Activated CD4-positive, alpha-beta T cell treated with anti-CD3 and anti-CD28 coated beads, Interleukin-2, Interleukin-4, amounts not matched to agents 100 ng/mL and 50 ng/mL, durations not matched to agents 16 hours and 8 hours (primary cell): ENCODE measurements at regions not wholly inside any gene's neighbourhood (a gene's known extent, or its start where the extent isn't known, plus 50 kb on each side); places are given as distances from the start of the nearest gene placed in this dataset.
"Not testable (repeated sequence)": the region's sequence is repeated elsewhere in the genome, so short reads cannot be mapped to it uniquely, and the experiment has no call there.

ENCODE experiments used
- DNase-seq: peaks from one replicate; pipeline ENCODE4 v3.0.0-alpha.2; 2020; ENCODE audit warnings: low spot score

DNA sequence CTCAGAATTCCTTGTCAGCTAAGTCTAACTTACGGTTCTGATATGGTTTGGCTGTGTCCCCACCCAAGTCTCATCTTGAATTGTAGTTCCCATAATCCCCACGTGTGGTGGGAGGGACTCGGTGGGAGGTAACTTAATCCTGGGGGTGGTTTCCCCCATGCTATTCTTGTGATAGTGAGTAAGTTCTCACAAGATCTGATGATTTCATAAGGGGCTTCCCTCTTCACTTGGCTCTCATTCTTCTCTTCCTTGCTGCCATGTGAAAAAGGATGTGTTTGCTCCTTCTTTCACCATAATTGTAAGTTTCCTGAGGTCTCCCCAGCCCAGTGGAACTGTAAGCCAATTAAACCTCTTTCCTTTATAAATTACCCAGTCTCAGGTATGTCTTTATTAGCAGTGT, 163.0 kb downstream of the PMAIP1 start:
- not testable (repeated sequence) for DNase-seq

DNA sequence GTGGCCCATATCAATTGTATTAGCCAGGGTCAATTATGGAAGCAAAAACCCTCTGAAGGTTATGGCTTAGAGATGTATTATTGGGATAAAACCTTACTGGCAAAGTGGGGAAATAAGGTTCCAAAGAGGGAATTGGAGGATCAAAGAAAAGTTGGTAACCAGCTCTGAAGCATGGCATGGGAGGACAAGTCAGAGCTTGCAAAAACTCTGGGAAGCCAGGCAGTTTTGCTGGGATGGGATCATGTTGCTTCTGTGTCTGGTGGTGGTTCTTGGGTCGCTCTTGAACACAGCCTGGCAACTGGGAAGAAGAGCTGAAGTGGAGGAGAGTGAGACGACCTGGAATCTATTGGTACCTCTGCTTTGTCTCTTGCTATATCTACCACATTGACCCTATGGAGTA, 162.6 kb downstream of the PMAIP1 start:
- DNase-seq, result no peak

DNA sequence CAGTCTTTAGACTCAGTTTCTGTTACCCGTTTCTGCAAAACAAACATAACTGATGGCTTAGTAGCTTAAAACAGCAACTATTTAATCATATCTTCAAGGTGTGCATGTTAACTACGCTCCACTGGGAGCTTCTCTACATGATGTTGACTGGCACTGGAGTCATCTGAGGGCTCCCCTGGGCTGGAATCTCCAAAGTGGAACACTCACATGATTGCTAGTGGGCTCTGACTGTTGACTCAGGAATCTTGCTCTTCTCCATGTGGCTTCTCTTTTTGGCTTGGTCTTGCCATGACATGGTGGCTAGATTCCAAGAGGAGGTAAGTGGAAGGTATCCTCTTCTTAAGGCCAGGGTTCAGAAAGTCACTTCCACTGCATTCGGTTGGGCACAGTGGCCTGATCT, 160.8 kb downstream of the PMAIP1 start:
- no peak for DNase-seq

DNA sequence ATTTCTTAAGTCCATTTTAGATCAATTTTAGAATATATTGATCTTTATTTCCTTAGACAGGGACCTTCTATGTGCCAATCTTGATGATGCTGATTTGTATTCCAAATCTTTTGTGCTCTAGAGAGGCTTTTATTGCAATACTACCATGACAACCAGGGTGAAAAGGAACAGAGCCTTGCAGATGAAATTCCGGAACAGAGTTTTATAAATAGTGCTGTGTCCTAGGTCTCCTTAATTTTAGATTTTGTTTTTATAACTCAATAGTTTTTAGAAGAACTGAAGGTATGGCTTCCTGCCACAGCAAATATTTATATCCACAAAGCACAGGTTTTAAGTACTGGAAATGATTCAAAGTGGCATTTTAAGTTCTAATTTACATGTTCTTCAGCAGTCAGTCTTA, 160.2 kb downstream of the PMAIP1 start:
- no peak for DNase-seq

DNA sequence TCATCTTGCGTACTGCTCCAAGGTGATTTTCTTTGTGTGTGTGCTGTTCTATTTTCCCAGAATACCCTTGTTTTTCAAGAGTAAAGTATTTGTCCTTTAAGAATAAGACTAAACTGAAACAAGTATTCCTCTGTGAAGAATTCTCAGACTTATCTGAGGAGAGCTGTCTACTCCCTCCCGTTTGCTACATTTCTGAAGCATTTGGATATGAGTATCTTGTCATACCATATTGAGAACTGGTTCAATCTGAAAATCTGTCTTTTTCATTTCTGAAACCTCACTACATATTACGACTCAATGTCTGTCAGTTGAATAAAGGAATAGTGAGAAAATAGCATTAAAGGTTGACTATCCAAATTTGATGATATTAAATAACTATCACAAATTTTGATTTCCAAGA, 159.4 kb downstream of the PMAIP1 start:
- DNase-seq, result no peak

DNA sequence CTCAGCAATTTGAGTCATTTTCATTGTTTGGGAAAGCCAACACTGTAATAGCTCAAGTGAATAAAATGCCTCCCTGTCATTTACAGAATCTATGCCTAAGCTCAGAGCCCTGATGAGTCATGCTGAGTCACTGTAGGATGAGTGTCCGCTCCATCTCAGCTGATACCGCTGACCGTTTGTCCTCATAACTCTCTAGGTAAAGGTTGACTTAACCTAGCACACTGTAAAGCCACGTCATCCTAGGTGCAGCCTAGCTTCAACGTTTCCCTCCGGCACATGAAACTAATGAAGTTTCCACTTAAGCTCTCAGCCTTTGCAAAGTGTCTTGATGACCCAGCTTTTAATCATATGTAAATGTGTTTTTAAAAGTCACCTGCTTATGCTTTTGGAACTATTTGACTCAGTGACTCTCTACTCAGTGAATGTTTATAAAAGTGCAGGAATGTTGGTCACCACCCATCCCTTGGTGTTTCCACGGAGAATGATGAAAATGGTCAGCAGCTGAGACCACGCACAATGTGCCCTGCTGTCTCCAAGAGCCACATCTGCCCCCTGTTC, 154.0 kb downstream of the PMAIP1 start:
- DNase-seq, result peak; percentile 17

DNA sequence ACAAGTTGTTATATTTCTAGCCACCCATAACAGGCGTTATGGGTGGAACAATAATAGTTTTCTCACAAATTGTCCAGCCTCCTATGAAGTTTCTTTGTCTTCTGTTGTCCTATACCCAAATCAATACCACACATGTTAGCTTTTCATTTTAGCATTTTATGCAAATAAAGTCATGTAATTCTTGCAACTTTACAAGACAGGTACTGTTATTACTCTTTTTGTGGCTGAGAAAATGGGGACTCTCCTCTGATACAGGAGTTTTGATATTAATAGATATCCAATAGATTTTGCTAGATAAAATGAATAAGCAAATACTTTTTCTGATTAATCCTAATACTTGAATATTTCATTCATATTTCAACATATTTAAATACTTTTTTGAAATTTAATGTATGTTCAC, 151.0 kb downstream of the PMAIP1 start:
- no peak for DNase-seq

DNA sequence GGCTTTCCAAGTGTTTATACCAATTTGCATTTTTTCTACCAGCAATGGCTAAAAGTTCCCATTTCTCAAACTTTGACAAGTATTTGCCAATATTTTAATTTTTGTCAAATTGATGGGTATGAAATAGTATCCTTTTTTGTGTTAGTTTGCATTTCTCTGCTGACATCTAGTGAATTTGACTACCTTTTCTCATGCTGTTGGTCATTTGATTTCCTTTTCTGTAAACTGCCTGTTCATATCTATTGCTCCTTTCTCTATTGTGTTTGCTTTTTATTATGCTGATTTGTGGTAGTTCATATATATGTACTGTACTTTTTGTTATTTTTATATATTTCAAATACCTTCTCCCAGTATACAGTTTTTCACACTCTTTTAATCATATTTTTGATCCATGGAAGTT, 149.4 kb downstream of the PMAIP1 start:
- DNase-seq, result no peak

DNA sequence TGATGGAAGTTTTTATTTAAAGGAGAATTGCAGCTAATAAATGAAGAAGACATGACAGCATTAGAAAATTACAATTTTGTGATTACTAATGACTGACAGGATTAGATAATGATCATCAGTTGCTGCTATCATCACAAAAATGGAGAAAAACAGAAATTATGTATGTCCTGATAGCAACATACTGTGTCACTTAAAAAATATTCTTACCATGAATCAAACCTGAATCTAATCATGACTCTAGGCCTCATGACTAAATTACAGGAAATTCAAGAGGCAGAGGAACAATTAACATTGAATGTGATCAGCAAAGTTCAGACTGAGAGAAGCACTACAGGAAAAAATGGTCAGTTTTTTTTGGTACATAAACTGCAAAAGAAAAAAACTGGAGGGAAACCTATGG, 147.8 kb downstream of the PMAIP1 start:
- DNase-seq, result no peak

DNA sequence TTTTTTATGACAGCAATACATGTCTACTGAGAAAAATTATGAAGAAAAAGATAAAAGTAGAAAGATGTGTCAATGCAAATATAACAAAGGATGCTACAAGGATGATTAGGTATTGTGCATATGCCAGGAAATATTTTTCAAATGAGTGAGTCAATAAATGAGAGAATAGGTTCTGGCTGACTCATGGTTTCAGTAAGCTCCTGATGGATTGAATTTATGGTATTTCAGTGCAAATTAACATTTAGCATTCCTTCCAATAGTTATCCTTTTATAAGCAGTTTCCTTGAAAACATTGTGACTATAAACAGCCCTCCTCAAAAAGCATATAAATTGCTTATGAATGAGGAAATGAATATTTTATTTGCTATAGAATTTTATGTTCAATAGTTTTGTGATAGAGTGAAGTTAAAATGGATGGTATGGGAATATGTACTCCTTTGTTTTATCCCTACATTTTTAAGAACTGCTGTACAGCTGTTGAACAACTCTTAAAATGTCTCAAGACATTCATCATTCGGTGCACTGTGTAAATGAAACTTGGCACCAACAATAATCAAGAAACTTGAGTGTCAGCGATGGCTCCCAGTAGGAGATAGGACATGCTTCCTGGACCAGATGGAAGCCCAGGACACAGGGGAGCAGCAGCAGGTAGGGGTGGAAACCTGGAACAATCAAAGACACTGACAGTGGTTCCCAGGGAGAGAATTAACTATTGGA, 144.7 kb downstream of the PMAIP1 start:
- no peak for DNase-seq

DNA sequence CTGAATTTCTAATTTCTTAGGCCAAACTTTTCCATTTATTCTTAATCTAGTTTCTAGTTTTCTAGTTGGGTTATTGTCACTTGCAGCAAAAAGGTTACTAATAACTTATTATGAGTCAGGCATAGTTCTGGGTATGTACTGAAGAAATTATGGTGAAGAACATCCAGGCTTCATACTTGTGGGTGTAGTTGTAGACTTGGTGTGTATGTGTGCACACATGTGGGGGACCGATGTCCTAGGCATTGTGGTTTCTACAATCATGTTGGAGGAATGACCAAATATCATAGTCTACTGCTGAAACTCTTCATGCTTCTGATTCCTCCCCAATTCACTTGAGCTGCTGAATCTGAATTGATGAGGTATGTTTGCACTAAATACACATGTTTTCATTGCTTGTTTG, 141.2 kb downstream of the PMAIP1 start:
- DNase-seq, result no peak

DNA sequence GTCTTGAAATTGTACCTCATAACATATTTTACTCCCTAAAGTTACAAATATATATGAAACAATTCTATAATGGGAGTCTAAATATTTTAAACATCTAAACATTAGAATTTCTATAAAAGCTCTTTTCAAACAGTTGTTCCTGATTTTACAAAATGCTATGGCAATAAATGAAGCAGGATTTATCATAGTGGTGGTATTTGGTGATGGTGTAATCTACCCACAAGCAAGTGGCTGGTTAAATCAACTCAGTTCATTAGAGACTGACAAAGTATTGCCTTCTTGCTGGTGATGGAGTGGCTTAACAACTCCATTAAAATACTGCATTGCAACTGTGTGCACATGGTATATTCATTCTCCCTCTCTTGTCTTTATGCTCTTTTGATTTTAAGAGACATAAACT, 138.9 kb downstream of the PMAIP1 start:
- no peak for DNase-seq

DNA sequence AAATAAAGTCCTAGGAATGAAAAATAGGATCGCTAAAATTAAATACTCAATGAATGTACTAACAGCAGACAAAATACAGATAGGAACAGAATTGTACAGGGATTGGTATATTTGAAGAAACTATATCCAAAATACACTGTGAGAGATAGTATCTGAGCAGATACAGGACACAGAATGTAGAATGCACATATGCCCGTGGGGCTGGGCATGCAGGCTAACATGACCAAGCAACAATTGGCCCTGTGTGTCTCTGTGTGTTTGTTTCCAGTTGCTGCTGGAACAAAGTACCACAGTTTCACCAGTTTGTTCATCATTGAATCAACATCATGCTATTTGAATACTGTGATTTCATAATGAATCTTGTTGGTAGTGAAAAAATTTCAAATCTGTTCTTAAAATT, 127.6 kb downstream of the PMAIP1 start:
- no peak for DNase-seq

DNA sequence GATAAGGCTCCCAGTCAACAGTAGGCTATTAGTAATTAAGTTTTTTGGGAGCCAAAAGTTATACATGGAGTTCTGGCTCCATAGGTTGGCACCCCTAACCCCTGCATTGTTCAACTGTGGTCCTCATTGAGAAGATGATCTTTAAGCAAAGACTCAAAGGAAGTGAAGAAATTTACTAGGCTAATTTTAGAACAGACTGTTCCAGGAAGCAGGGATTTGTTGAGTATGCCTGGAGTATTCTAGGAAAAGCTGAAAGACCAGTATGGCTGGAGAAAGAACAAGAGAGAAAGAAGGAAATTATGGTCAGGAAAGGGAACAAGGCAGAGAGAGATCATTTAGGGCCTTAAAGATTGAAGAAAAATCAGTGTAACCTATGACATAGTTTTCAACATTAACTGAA, 125.1 kb downstream of the PMAIP1 start:
- DNase-seq, result no peak

DNA sequence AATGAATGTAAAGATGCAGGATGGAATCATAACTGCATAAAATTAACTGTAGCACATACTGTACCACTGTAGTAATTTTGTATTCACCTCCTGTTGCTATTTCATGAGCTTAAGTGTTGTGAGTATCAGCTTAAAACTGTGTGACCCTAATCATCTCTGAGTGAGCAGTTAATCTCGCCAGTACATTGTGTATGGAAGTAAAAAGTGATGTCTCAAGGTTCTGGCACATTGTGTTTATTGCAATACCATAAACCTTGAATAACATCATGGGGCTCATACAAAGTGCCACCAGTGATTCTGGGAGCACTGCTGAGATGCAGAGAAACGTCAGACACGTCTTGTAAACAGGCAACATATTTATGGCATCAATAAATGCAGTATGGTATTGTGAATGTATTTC, 124.5 kb downstream of the PMAIP1 start:
- DNase-seq, result no peak

DNA sequence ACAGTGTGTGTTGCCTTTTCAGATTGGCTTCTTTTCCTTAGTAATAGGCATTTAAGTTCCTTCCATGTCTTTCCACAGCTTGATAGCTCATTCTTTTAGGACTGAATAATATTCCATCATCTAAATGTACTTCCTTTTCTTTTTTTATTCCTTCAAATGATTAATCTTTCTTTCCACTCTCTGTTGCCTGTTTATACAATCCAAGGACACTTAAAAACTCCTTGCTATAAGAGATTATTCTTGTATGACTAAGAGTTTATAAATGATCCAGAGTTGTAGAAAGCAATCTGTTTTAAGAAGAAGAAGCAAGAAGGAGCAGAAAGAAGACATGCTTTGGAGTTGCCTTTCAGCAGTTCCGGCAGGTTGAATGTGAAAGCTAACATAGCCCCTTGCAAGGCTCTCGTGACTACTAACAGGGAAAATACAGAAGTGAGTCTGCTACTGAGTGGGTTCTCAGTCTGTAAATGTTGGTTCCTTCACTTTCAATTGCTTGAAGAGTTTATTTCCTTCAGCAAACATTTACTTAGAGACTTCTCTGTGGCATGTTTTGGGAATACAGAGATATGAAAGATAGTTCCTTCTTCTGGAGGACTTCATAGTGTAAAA, 123.0 kb downstream of the PMAIP1 start:
- no peak for DNase-seq

DNA sequence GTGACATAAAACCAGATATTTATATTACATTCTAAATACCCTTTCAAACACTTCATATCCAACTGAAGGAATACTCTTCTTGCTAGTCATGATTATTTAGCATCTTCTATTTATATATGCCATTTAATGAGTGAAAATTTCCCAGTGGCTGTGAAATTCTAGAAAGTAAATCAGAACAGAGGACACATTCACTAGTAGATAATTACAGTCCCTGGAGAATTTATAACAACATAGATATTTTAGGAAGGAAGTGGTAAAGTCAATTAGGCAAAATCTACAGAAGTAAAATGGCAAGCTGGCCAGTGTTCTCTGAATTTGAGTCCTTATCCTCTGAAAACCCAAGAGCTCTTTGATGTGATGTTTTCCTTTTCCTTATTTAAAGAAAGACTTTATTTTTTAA, 121.8 kb downstream of the PMAIP1 start:
- no peak for DNase-seq

DNA sequence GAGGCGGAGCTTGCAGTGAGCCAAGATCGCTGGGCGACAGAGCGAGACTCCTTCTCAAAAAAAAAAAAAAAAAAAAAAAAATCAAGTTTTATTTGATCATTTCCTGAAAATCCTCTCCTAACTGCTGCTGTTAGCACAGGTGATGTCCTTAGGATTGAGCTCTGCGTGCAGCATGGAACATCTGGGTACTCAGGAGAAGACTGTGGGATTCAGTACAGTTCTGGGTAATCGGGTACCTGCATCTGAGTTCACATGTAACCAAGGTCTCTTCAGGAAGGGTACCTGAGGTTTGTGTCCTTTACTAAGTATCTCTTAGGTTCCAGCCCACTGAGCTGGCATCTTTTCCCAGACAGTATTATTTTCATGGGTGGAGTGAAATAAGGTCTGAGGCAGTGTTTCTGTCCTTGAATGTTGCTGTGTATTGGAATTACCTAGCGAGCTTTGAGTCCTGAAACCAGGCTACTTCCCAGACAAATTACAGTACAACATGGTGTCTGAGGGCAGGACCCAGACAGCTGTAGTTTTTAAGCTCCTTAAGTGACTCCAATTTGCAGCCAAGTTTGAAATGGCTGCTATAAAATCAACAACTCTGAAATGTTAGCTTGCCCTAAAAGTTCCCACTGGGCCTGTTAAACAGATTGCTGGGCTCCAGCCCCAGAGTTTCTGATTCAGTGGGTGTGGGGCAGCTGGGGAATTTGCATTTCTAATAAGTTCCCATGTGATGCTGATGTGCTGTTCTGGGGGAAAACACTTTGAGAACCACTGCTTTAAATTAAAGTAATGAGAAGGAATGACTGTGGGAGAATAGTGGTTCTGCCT, 120.5 kb downstream of the PMAIP1 start:
- DNase-seq, result no peak

DNA sequence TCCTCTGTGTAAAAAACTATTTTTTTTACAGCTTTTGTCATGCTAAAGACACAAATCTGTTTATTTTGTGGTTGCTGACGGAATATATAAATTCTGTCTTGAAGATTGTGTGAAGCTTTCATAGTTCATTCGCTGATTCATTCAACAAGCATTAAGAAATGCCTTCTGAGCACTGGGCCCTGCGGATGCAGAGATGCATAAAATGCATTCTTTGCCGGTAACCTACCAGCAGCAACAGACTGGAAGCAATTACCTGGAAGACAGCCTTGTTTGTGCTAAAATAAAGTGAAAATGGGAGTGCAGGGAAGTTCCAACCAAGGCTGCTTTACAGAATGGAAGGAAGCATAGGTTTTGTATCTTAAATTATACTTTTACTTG, 119.7 kb downstream of the PMAIP1 start:
- DNase-seq, result no peak

DNA sequence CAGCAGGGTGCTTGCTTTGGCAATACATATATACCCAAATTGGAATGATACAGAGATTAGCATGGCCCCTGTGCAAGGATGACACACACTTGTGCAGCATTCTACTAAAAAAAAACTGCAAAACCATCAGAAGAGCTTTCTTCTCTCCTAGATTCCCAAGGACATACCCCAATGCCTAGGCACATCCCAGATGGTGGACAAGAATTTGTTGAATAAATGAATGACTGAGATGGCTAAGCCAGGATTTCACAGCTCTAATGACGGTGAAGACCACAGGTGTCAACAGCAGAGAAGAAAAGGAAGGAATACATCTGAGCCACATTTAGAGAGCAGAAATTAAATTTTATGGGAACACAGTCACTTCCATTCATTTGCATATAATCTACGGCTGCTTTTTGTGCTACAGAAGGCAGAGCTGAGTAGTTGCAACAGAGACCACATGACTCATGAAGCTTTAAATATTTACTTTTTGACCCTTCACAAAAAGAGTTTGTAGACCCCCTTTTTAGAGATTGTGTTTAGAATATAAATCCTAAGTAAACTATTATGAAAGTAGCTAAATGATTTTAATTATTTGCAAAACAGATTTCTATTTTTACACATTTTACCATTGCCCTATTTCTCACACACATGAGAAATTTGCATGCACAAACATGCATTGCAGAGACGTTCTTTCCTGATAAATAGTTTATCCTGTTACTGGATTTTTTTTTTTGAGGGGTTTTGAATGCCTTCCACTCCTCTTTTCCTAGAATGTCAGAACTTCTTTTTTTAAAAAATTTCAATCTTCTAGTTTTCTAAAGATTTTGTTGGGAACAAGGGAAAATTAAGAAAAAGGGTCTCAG, 119.0 kb downstream of the PMAIP1 start:
- DNase-seq, result no peak

DNA sequence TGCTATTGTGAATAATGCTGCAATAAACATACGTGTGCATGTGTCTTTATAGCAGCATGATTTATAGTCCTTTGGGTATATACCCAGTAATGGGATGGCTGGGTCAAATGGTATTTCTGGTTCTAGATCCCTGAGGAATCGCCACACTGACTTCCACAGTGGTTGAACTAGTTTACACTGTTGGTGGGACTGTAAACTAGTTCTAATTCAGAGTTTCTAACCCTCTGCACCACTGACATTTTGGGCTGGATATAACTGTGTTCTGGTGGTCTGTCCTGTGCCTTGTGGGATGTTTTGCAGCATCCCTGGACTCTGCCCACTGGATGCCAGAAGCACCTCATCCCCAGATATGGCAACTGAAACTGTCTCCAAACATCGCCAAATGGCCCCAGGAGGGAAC, 118.3 kb downstream of the PMAIP1 start:
- DNase-seq, result not testable (repeated sequence)

DNA sequence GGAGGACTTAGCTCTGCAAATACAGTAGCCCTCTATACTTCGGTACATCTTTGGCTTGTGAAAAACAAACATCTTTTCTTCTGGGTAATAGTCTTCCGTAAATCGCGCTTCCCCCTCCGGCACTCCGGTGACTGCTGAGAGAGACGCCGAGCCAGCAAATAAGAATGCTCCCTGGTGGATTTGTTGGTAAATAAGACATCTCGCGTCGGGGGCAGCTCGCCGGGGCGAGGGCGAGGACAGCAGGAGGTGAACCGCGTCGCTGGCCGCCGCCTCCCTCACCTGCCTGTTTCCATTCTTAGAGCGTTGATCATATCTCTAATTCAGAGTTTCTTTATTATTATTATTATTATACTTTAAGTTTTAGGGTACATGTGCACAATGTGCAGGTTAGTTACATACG, 117.6 kb downstream of the PMAIP1 start:
- DNase-seq, result no peak
